WTC11 (cell line): ENCODE measurements at regions not wholly inside any gene's neighbourhood (a gene's known extent, or its start where the extent isn't known, plus 50 kb on each side); places are given as distances from the start of the nearest gene placed in this dataset.

Experiments
- CTCF ChIP-seq: fragments of 200-600 bp; IDR thresholded peaks from 2 replicates; pipeline ENCODE4 v1.8.0; 2022; ENCODE audit warnings: antibody characterized with exemption
- MAX ChIP-seq: sonication (generic); formaldehyde crosslinking; IDR thresholded peaks from 2 replicates; pipeline ENCODE4 v1.8.0; 2022; ENCODE audit warnings: mild to moderate bottlenecking, missing genetic modification reagents

GRCh38 chr3:166422556-166422955 lies 585.3 kb upstream of the BCHE start:
- TF ChIP-seq CTCF (no peak), MAX (CRISPR knock-in tag) (no peak)
